DOHH2 (cell line): ENCODE measurements at regions not wholly inside any gene's neighbourhood (a gene's known extent, or its start where the extent isn't known, plus 50 kb on each side); places are given as distances from the start of the nearest gene placed in this dataset.
"Not testable (repeated sequence)": the region's sequence is repeated elsewhere in the genome, so short reads cannot be mapped to it uniquely, and the experiment has no call there.

Experiments used
- H3F3A ChIP-seq: fragments of 200-600 bp; sonication (generic), shearing (Covaris generic); 2 replicates; pipeline ENCODE4 v1.6.0; 2016; ENCODE audit warnings: antibody characterized with exemption, mild to moderate bottlenecking; ENCODE audit not compliant: control insufficient read depth, insufficient read depth
- H3K27ac ChIP-seq: fragments of 200-600 bp; sonication (generic); 2 replicates; pipeline ENCODE4 v1.5.1; 2014; ENCODE audit warnings: low read depth, mild to moderate bottlenecking, low read length, moderate library complexity
- H3K27me3 ChIP-seq: fragments of 200-600 bp; sonication (generic); 2 replicates; pipeline ENCODE4 v1.6.1; 2014; ENCODE audit warnings: mild to moderate bottlenecking, low read length, mixed read lengths; ENCODE audit not compliant: control insufficient read depth
- H3K36me3 ChIP-seq: fragments of 200-600 bp; sonication (generic); 2 replicates; pipeline ENCODE4 v1.6.1; 2014; ENCODE audit warnings: mild to moderate bottlenecking, low read length, moderate library complexity, mixed read lengths; ENCODE audit not compliant: control insufficient read depth
- H3K4me1 ChIP-seq: fragments of 200-600 bp; sonication (generic); 2 replicates; pipeline ENCODE4 v1.6.1; 2014; ENCODE audit warnings: mild to moderate bottlenecking, low read length, mixed read lengths; ENCODE audit not compliant: control insufficient read depth
- H3K4me2 ChIP-seq: fragments of 200-600 bp; sonication (generic); 2 replicates; pipeline ENCODE4 v1.6.0; 2014; ENCODE audit warnings: mild to moderate bottlenecking, low read length, moderate library complexity
- H3K4me3 ChIP-seq: fragments of 200-600 bp; sonication (generic); 2 replicates; pipeline ENCODE4 v1.5.1; 2014; ENCODE audit warnings: mild to moderate bottlenecking, low read length, mixed read lengths
- H3K79me2 ChIP-seq: fragments of 200-600 bp; sonication (generic); 2 replicates; pipeline ENCODE4 v1.6.1; 2014; ENCODE audit warnings: mild to moderate bottlenecking, low read length, mixed read lengths; ENCODE audit not compliant: control insufficient read depth
- H3K9me2 ChIP-seq: fragments of 200-600 bp; sonication (generic); replicated peaks from 2 replicates; pipeline ENCODE4 v1.6.1; 2014; ENCODE audit warnings: mild to moderate bottlenecking, low read length, mixed read lengths; ENCODE audit not compliant: control insufficient read depth
- H3K9me3 ChIP-seq: fragments of 200-600 bp; sonication (generic); 2 replicates; pipeline ENCODE4 v1.6.1; 2014; ENCODE audit warnings: antibody characterized with exemption, low read length, mixed read lengths; ENCODE audit not compliant: control insufficient read depth, insufficient read depth
- H4K20me1 ChIP-seq: fragments of 200-600 bp; sonication (generic); 2 replicates; pipeline ENCODE4 v1.6.0; 2014; ENCODE audit warnings: low read depth, mild to moderate bottlenecking, antibody characterized with exemption, low read length, moderate library complexity; ENCODE audit not compliant: control insufficient read depth, insufficient read depth
- EZH2phosphoT487 ChIP-seq: fragments of 200-600 bp; sonication (generic); IDR thresholded peaks from 2 replicates; pipeline ENCODE4 v1.6.1; 2017; ENCODE audit warnings: borderline replicate concordance, mild to moderate bottlenecking, antibody characterized with exemption, low read length, moderate library complexity, mixed read lengths
- TF ChIP-seq, protein P1 (sequence below): fragments of 200-600 bp; sonication (generic); IDR thresholded peaks from one replicate; pipeline ENCODE4 v1.5.1; 2014; ENCODE audit warnings: antibody characterized with exemption, mild to moderate bottlenecking, low read depth, low read length; ENCODE audit not compliant: poor library complexity, severe bottlenecking

DNA sequence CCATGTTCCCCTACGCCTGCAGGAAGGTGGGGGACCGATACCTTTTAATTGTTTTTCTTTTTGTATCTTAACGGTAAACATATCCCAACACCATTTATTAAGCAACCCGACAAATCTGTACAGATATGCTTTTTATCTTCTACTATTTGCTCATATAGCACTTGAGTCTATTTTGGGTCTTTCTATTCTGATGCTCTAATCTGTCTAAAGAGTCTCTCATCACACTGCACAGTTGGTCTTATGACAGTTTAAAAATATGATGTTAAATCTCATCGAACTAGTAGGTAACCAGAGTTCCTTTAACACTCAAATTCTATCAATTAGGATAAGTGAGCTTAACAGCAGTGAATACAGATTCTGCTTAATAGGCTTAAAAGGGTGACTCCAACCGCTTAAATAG is 111.6 kb downstream of the SOCS6 start:
- H3K9me3 ChIP-seq = no peaks in the 10 kb centered on the region
- no peak overlapping the region for H3K4me3 ChIP-seq
- no peaks in the 10 kb centered on the region for H3K27me3 ChIP-seq
- H3K79me2 ChIP-seq = no peaks in the 10 kb centered on the region
- H4K20me1 ChIP-seq = no peaks in the 10 kb centered on the region
- TF ChIP-seq, protein P1, sequence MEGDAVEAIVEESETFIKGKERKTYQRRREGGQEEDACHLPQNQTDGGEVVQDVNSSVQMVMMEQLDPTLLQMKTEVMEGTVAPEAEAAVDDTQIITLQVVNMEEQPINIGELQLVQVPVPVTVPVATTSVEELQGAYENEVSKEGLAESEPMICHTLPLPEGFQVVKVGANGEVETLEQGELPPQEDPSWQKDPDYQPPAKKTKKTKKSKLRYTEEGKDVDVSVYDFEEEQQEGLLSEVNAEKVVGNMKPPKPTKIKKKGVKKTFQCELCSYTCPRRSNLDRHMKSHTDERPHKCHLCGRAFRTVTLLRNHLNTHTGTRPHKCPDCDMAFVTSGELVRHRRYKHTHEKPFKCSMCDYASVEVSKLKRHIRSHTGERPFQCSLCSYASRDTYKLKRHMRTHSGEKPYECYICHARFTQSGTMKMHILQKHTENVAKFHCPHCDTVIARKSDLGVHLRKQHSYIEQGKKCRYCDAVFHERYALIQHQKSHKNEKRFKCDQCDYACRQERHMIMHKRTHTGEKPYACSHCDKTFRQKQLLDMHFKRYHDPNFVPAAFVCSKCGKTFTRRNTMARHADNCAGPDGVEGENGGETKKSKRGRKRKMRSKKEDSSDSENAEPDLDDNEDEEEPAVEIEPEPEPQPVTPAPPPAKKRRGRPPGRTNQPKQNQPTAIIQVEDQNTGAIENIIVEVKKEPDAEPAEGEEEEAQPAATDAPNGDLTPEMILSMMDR = no peak
- TF ChIP-seq EZH2phosphoT487 = no peak
- no peaks in the 10 kb centered on the region for H3K9me2 ChIP-seq
- no peaks in the 10 kb centered on the region for H3K4me1 ChIP-seq
- H3K27ac ChIP-seq = no peak overlapping the region
- no peaks in the 10 kb centered on the region for H3K36me3 ChIP-seq
- no peaks in the 10 kb centered on the region for H3F3A ChIP-seq
- H3K4me2 ChIP-seq = no peak overlapping the region

GRCh38 chr18:70398076-70398475 is 109.2 kb downstream of the SOCS6 start:
- Histone ChIP-seq H3K27me3 (no peaks in the 10 kb centered on the region), H3K4me1 (no peaks in the 10 kb centered on the region)
- TF ChIP-seq EZH2phosphoT487 = no peak
- TF ChIP-seq, protein P1 = no peak

GRCh38 chr18:70397259-70397925 is 108.5 kb downstream of the SOCS6 start:
- Histone ChIP-seq H3K9me2 (no peaks in the 10 kb centered on the region), H3K4me2 (no peak overlapping the region), H3K27me3 (no peaks in the 10 kb centered on the region), H3K9me3 (no peaks in the 10 kb centered on the region), H3K27ac (no peak overlapping the region), H4K20me1 (no peaks in the 10 kb centered on the region), H3K4me1 (no peaks in the 10 kb centered on the region), H3F3A (no peaks in the 10 kb centered on the region), H3K36me3 (no peaks in the 10 kb centered on the region), H3K4me3 (no peak overlapping the region), H3K79me2 (no peaks in the 10 kb centered on the region)
- TF ChIP-seq, protein P1 = no peak
- TF ChIP-seq EZH2phosphoT487 = no peak

More at GRCh38 chr18:70398076-70398475, 109.2 kb downstream of the SOCS6 start:
- H3K79me2 ChIP-seq = no peaks in the 10 kb centered on the region
- H3K4me3 ChIP-seq = no peak overlapping the region
- H3K9me2 ChIP-seq = no peaks in the 10 kb centered on the region
- no peak overlapping the region for H3K4me2 ChIP-seq
- H3F3A ChIP-seq = no peaks in the 10 kb centered on the region
- no peaks in the 10 kb centered on the region for H3K36me3 ChIP-seq
- no peak overlapping the region for H3K27ac ChIP-seq
- H4K20me1 ChIP-seq = no peaks in the 10 kb centered on the region
- H3K9me3 ChIP-seq = no peaks in the 10 kb centered on the region

- not testable (repeated sequence) for H3F3A ChIP-seq, H3K27ac ChIP-seq, H3K36me3 ChIP-seq, H3K27me3 ChIP-seq, H3K4me3 ChIP-seq, H3K4me1 ChIP-seq, H3K79me2 ChIP-seq, H3K4me2 ChIP-seq, H3K9me3 ChIP-seq, H4K20me1 ChIP-seq, H3K9me2 ChIP-seq
Measured at GRCh38 chr18:70395771-70396170, 106.9 kb downstream of the SOCS6 start.
